SIG-M5 treated with dmso at 0.1 percent for 504 hours (cell line): ENCODE measurements at regions not wholly inside any gene's neighbourhood (a gene's known extent, or its start where the extent isn't known, plus 50 kb on each side); places are given as distances from the start of the nearest gene placed in this dataset.
"Not testable (repeated sequence)": the region's sequence is repeated elsewhere in the genome, so short reads cannot be mapped to it uniquely, and the experiment has no call there.

ENCODE experiments used
- DNase-seq: peaks from one replicate; lab custom pipeline; 2025; ENCODE audit not compliant: unreplicated experiment; lab: John Stamatoyannopoulos, UW

- no peak for DNase-seq
Measured at GRCh38 chr10:9009505-9009904, 955.0 kb downstream of the GATA3 start.

DNA sequence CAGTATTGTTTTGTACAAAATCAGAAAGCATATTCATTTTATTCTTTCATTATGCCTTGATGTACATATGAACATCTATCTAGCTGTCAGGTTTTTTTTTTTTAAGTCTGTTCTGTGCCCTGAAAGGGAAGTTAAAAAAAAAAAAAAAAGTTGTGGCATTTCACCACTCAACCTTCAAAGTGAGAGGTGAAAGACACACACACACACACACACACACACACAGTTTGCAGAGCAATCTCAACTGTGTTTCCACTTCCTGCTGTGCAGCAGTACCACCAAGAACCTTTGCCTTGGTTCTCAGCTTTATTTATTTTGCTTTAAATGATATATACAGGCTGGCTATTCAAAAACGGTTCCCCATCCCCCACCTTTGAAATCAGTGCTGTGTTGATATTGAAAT is 955.6 kb downstream of the GATA3 start:
- no peak for DNase-seq

DNA sequence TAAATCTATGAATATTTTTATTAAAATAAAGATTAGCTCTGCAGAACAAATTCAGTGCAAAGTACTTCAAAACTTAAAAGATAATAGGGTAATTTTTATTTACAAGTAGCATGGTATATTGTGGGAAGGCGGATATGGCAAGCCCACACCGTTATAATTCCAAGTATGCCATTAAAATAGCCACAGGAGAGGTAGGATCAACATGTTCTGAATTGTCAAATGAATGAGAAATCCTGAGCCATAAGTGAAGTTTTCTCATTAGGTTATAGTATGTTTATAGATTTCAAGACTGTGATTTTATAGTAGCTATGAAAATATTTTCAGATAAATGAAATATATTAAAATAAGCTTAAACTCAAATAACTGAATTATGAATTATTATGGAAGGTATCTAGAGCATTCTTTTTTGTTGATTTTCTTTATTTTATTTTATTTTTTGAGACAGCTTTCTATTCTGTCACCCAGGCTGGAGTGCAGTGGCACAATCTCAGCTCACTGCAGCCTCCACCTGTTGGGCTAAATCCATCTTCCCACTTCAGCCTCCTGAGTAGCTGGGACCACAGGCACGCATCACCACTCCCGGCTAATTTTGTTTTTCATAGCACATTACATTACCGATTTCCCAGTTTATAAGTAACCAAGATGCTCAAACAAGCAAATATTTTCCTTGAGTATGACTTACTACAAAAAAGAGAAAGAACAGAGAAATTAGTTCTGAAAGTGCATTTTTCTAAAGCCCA is 956.6 kb downstream of the GATA3 start:
- DNase-seq, result no peak

GRCh38 chr10:9012312-9012711 is 957.8 kb downstream of the GATA3 start:
- DNase-seq, result no peak

- DNase-seq, result no peak
Measured at GRCh38 chr10:9015005-9015404, 960.5 kb downstream of the GATA3 start.

DNA sequence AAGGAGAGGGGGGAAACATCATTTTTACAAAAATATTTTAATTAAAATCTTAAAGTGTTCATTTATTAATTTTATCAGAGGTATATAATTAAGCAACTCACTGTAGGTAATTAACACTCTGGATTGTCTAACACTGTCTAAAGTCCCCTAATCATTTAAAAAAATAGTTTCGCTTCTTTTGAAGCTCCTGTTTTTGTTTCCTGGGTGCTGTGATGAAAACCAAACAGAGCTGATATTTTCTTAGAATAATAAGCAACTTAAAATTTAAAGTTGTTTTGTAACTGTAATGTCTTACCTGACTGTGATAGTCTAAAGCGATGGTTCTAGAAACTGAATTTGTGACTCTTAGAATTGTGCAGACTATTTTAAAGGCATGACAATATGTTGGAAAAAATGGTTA is 961.0 kb downstream of the GATA3 start:
- no peak for DNase-seq

DNA sequence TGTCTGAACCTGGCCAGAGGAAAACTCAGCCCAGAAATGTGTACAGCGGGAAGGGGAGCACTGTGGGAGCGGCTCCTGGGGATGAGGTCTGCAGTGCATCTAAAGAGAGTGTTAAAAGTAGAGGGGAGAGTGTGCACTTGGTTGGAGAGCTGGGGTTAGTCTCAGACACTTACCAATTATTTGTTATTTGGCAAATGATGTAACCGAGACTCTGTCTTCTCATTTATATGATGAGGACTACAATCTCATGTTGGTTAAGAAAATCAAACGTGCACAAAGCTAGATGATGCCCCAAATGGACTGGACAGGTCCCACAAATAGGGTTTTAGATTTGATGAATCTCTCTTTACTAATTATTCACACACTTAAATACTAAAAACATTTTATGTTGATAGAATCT is 962.4 kb downstream of the GATA3 start:
- no peak for DNase-seq

GRCh38 chr10:9018195-9019173 is 964.0 kb downstream of the GATA3 start:
- DNase-seq, result no peak

- DNase-seq, result no peak
Measured at GRCh38 chr10:9023206-9023605, 968.7 kb downstream of the GATA3 start.

- no peak for DNase-seq
Measured at GRCh38 chr10:9024210-9024609, 969.7 kb downstream of the GATA3 start.

- no peak for DNase-seq
Measured at GRCh38 chr10:9028231-9028630, 973.7 kb downstream of the GATA3 start.

DNA sequence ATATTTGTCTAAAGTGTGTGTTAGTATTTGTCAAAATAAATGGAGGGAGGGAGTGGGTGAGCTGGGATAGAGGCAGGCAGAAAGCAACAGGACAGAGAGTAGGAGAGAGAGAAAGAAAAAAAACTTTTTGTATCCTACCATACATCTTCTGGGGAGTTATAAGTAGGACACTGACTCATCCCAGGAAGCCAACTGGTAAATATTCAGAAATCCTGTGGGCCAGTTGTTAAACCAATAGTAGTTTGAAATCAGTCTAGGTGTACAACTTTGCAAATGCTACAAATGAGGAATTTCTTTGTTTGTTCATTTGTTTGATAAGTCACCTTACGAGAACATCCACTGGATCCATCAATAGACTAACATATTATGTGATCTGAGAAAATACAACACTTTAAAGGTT is 980.9 kb downstream of the GATA3 start:
- no peak for DNase-seq

DNA sequence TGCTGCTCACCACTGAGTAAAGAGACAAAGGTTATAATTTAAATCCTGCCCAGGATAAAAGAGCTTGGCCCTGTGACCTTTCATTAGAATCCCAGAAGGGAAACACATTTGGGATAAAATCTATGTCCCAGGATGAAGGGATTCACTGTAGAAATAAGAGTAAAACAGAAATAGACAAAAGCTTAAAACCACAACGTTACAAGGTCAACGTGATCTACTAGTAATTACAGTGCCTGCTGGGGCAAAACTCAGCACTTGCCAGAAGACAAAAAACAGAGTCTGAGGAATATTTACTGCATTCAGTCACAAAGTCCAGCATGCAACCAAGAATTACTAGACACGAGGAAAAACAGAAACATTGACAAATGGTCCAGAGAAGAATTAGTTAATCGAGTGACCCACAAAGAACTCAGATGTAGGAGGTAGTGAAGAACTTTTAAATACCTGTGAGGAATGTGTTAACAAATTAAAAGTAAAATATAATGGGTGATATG is 982.3 kb downstream of the GATA3 start:
- DNase-seq, result no peak

- no peak for DNase-seq
Measured at GRCh38 chr10:9038146-9038714, 983.7 kb downstream of the GATA3 start.

DNA sequence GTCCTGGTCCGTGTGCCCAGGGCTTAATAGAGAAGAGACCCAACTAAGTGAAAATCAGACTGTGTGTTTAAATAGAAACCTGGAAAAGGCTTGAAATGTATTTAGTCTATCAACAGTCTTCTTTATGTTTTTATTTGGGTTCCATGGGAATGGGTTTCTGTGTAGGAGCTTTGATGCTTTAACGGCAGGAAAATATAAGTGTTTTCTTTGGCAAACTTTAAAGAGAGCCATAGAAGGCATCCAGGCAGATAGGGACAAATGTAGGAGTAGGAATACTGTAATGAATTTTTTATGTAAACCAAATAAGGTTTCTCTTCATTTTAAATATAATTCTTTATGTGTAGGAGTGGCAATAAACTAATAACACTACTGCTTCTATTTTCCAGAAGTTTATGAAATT is 989.0 kb downstream of the GATA3 start:
- no peak for DNase-seq

DNA sequence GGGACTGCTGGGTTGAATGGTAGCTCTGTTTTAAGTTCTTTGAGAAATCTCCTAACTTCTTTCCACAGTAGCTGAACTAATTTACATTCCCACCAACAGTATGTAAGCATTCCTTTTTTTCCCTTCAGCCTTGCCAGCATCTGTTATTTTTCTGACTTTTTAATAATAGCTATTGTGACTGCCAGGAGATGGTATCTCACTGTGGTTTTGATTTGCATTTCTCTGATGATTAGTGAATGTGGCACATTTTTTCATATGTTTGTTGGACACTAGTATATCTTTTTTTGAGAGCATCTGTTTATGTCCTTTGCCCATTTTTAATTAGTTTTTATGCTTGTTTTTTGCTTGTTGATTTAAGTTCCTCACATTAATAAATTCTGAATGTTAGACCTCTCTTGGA is 990.8 kb downstream of the GATA3 start:
- no peak for DNase-seq

GRCh38 chr10:9051328-9051974 is 997.0 kb downstream of the GATA3 start:
- DNase-seq, result no peak

DNA sequence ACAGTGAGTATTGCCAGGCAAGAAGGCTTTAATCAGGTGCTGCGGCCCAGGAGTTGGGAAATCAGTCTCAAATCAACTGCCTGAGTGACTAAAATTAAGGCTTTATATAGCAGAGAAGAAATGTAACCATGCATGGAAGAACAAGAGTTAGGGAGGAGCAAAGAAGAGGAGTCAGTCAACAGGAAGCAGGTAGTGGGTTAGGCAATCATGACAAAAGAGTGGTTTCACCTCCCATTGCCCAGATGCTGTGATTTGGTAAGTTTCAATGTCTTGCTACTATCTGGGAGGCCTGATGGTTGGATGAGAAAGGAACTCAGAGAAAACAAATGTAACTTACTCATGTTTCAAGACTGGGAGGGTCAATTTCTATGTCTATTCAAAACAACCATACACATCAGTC is 998.3 kb downstream of the GATA3 start:
- DNase-seq, result no peak

DNA sequence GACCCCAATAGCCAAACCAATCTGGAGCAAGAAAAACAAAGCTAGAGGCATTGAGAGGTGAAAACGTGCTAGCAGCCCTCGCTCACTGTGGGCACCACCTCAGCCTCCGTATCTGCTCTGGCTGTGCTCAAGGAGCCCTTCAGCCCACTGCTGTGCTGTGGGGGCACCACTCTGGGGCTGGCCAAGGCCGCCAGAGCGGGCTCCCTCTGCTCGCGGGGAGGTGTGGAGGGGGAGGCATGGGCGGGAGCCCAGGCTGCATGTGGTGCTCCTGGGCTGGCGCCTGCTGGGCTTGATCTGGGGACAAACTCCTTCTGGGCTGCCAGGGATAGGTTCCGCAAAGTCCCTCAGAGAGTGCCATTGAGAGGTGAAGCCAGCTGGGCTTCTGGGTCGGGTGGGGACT is 1002.0 kb downstream of the GATA3 start:
- no peak for DNase-seq

- not testable (repeated sequence) for DNase-seq
Measured at GRCh38 chr10:9057293-9057692, 1002.8 kb downstream of the GATA3 start.

GRCh38 chr10:9060314-9060713 is 1005.8 kb downstream of the GATA3 start:
- DNase-seq, result no peak
